ENCODE measurements at regions not wholly inside any gene's neighbourhood (a gene's known extent, or its start where the extent isn't known, plus 50 kb on each side); places are given as distances from the start of the nearest gene placed in this dataset.

- intact Hi-C loops (cut with micrococcal nuclease) (no loop called here), dilution Hi-C loops (cut with MboI; ENCODE audit: extremely low pct_ligation_motif_present, low sequenced_read_pairs) (no loop called here)
- Histone ChIP-seq H3K27me3 (ENCODE audit: control insufficient read depth in 2 of 2, insufficient read depth in 2 of 2, low read length in 2 of 2) (no peaks in the 10 kb centered on the region), H3K4me1 (ENCODE audit: control insufficient read depth, extremely low read depth, insufficient read depth, low read length) (no peaks in the 10 kb centered on the region), H3K9me3 (replicated peaks; ENCODE audit: control insufficient read depth, insufficient read depth, low read length) (no peaks in the 10 kb centered on the region), H2AFZ (ENCODE audit: low read depth, low read length) (no peak overlapping the region), H4K20me1 (replicated peaks; ENCODE audit: control insufficient read depth, extremely low read depth, insufficient read depth, low read length) (no peaks in the 10 kb centered on the region), H3K79me2 (ENCODE audit: control insufficient read depth, insufficient read depth, low read length) (no peaks in the 10 kb centered on the region), H3K36me3 (ENCODE audit: control insufficient read depth in 2 of 2, extremely low read depth in 1 of 2, insufficient read depth in 2 of 2, low read length in 2 of 2) (no peaks in the 10 kb centered on the region), H3K9ac (replicated peaks; ENCODE audit: extremely low read depth, insufficient read depth, low read length) (no peak overlapping the region), H3K9me1 (replicated peaks; ENCODE audit: control insufficient read depth, extremely low read depth, insufficient read depth, low read length) (no peaks in the 10 kb centered on the region), H3K4me3 (replicated peaks in 1 of 3; ENCODE audit: insufficient read depth in 1 of 3, low read depth in 1 of 3, low read length in 3 of 3) (no peak overlapping the region), H3K27ac (ENCODE audit: insufficient read depth, low read depth, low read length) (no peak overlapping the region), H3K4me2 (ENCODE audit: insufficient read depth, low read length) (no peak overlapping the region)
- no peak for TF ChIP-seq MYC (IDR thresholded peaks at IDR 0.05; ENCODE audit: low read depth, low read length)
- TF ChIP-seq MAX (IDR thresholded peaks at IDR 0.05; ENCODE audit: insufficient read depth, insufficient read length) = no peak
- TF ChIP-seq FOS (IDR thresholded peaks at IDR 0.05; ENCODE audit: borderline replicate concordance, insufficient read depth, low read length) = no peak
- TF ChIP-seq GATA2 (IDR thresholded peaks at IDR 0.05; ENCODE audit: insufficient read depth, insufficient read length, low read depth, low read length) = no peak
- no peak for TF ChIP-seq POLR2A (IDR thresholded peaks at IDR 0.05; ENCODE audit: low read depth, low read length)
- no peak for TF ChIP-seq EZH2 (IDR thresholded peaks at IDR 0.05; ENCODE audit: borderline replicate concordance, low read depth, low read length, severe bottlenecking)
- no peak for TF ChIP-seq JUN (IDR thresholded peaks at IDR 0.05; ENCODE audit: borderline replicate concordance, insufficient read depth, insufficient read length, low read depth)
- no peak for TF ChIP-seq CTCF (IDR thresholded peaks at IDR 0.05; ENCODE audit: extremely low read depth in 1 of 2, insufficient read depth in 1 of 2, low read depth in 1 of 2, low read length in 2 of 2)
- TF ChIP-seq POLR2AphosphoS5 (IDR thresholded peaks at IDR 0.05; ENCODE audit: insufficient read depth, low read depth, low read length) = no peak
- no TSS peak for BruUV-seq (replicated peaks)
- FAIRE-seq = no peak
- DNase-seq (ENCODE audit: low read depth, low spot score) = no peak
- ChIA-PET POLR2A (no interaction called here), CTCF (no interaction called here)
These were observed 428.5 kb downstream of the METTL15 start for GRCh38 chr11:28536504-28537267.
